K562 (cell line): ENCODE measurements at regions not wholly inside any gene's neighbourhood (a gene's known extent, or its start where the extent isn't known, plus 50 kb on each side); places are given as distances from the start of the nearest gene placed in this dataset.

ENCODE experiments used
- ATAC-seq: fragments of 200-7000 bp; cut with Tn5 transposase; 3 replicates; pipeline ENCODE4 v1.9.1; 2020; ENCODE audit warnings: moderate library complexity
- BruUV-seq: library from RNA; stranded (reverse); fragments of 400-500 nt; replicated peaks from 2 replicates; lab custom pipeline; 2021; lab: Mats Ljungman, UMichigan
- CTCF ChIA-PET: fragments of 300-600 bp; formaldehyde crosslinking; extraction: SDS; loops from one replicate; lab custom pipeline; 2021; ENCODE audit warnings: low intra/inter-chr PET ratio; lab: Yijun Ruan, JAX
- POLR2A ChIA-PET: fragments of 300-600, 350-650 bp; sonication (Branson Sonifier 250); formaldehyde crosslinking; extraction: SDS; loops from one replicate; lab custom pipeline; 2021; ENCODE audit warnings: antibody characterized with exemption, inconsistent platforms; lab: Yijun Ruan, JAX
- DNase-seq, 4 experiments: peaks; one replicate each; pipeline versions ENCODE4 v3.0.0 to v3.0.0-alpha.2; 2011 to 2018; ENCODE audit warnings: low spot score in 3 of 4, mixed read lengths in 3 of 4; ENCODE audit errors: extremely low read depth in 1 of 4
- FAIRE-seq: peaks from 2 replicates; lab custom pipeline; 2011; peaks lifted over from hg19 to GRCh38; lab: Jason Lieb, UNC
- H2AFZ ChIP-seq: 2 replicates; pipeline ENCODE4 v1.6.0; 2011; ENCODE audit warnings: low read depth, low read length, control low read depth, inconsistent platforms
- H3K27ac ChIP-seq: fragments of 200-600 bp; 3 replicates; pipeline ENCODE4 v1.8.0; 2011; ENCODE audit warnings: low read depth, mild to moderate bottlenecking, control low read depth, inconsistent platforms, low read length, moderate library complexity, mixed read lengths; ENCODE audit errors: extremely low read depth
- H3K27me3 ChIP-seq, 2 experiments: fragments of 300-600 bp in 1 of 2; 2 replicates in 1 of 2; 3 replicates in 1 of 2; pipeline versions ENCODE4 v1.6.0 to v1.8.0; 2011; ENCODE audit warnings: inconsistent platforms in 2 of 2, low read length in 2 of 2, mild to moderate bottlenecking in 1 of 2, mixed read lengths in 1 of 2, moderate library complexity in 1 of 2; ENCODE audit not compliant: control insufficient read depth in 2 of 2, insufficient read depth in 2 of 2
- H3K36me3 ChIP-seq: fragments of 300-600 bp; 3 replicates; pipeline ENCODE4 v1.8.0; 2011; ENCODE audit warnings: mild to moderate bottlenecking, low read length, inconsistent platforms; ENCODE audit not compliant: control insufficient read depth, insufficient read depth
- H3K4me1 ChIP-seq, 2 experiments: fragments of 200-600 bp in 1 of 2; replicated peaks in 1 of 2; 2 replicates in 1 of 2; 3 replicates in 1 of 2; pipeline versions ENCODE4 v1.5.1 to v1.8.0; 2011; ENCODE audit warnings: inconsistent platforms in 2 of 2, low read length in 2 of 2, mild to moderate bottlenecking in 1 of 2, mixed read lengths in 1 of 2, moderate library complexity in 1 of 2; ENCODE audit not compliant: control insufficient read depth in 2 of 2, insufficient read depth in 2 of 2
- H3K4me2 ChIP-seq: 2 replicates; pipeline ENCODE4 v1.6.1; 2011; ENCODE audit warnings: low read length, control low read depth, inconsistent platforms, mixed read lengths; ENCODE audit not compliant: insufficient read depth
- H3K4me3 ChIP-seq: fragments of 200-600 bp; sonication (generic), shearing (Covaris generic); 2 replicates; pipeline ENCODE4 v1.5.1; 2016; ENCODE audit warnings: control low read depth, inconsistent platforms
- H3K79me2 ChIP-seq: fragments of 200-600 bp; 3 replicates; pipeline ENCODE4 v1.8.0; 2011; ENCODE audit warnings: low read length, inconsistent platforms; ENCODE audit not compliant: control insufficient read depth, insufficient read depth
- H3K9ac ChIP-seq, 2 experiments: 2 replicates each; pipeline versions ENCODE4 v1.6.0 to v1.6.1; 2011; ENCODE audit warnings: low read depth in 2 of 2, low read length in 2 of 2, control low read depth in 1 of 2, inconsistent platforms in 1 of 2, mild to moderate bottlenecking in 1 of 2, mixed read lengths in 1 of 2; ENCODE audit not compliant: insufficient read depth in 1 of 2
- H3K9me1 ChIP-seq: one replicate; pipeline ENCODE4 v1.6.0; 2011; ENCODE audit warnings: inconsistent platforms, mild to moderate bottlenecking, low read length, moderate library complexity; ENCODE audit not compliant: control insufficient read depth, insufficient read depth
- H3K9me3 ChIP-seq: replicated peaks from 2 replicates; pipeline ENCODE4 v1.5.1; 2011; ENCODE audit warnings: low read depth, low read length, inconsistent platforms; ENCODE audit not compliant: control insufficient read depth, insufficient read depth
- H4K20me1 ChIP-seq: replicated peaks from 2 replicates; pipeline ENCODE4 v1.6.1; 2011; ENCODE audit warnings: low read length, inconsistent platforms, mixed read lengths; ENCODE audit not compliant: control insufficient read depth, insufficient read depth
- AFF4 ChIP-seq: sonication (generic); formaldehyde crosslinking; IDR thresholded peaks from 2 replicates; pipeline ENCODE4 v1.8.0; 2023; ENCODE audit warnings: mild to moderate bottlenecking, missing genetic modification reagents
- BACH1 ChIP-seq: fragments of 200-800 bp; sonication (Bioruptor generic); IDR thresholded peaks from 2 replicates; pipeline ENCODE4 v1.6.1; 2016; ENCODE audit warnings: missing genetic modification characterization, missing compliant biosample characterization
- OTX1 ChIP-seq: fragments of 450-650 bp; formaldehyde crosslinking; IDR thresholded peaks from 2 replicates; pipeline ENCODE4 v1.4.0; 2022; ENCODE audit warnings: mild to moderate bottlenecking
- POLR2AphosphoS2 ChIP-seq: IDR thresholded peaks from 2 replicates; pipeline ENCODE4 v1.6.1; 2012; ENCODE audit warnings: low read length, improper control_type of control experiment
- SMARCA5 ChIP-seq: fragments of 450-650 bp; IDR thresholded peaks from 2 replicates; pipeline ENCODE4 v1.6.1; 2016
- UBTF ChIP-seq, 2 experiments: IDR thresholded peaks; 2 replicates each; pipeline ENCODE4 v1.6.1; 2012; ENCODE audit warnings: improper control_type of control experiment in 2 of 2, low read depth in 2 of 2, low read length in 2 of 2, borderline replicate concordance in 1 of 2
- ZC3H11A ChIP-seq: IDR thresholded peaks from 2 replicates; pipeline ENCODE4 v1.6.1; 2012; ENCODE audit warnings: low read depth, low read length, improper control_type of control experiment
- in situ Hi-C: fragments of 300-500 bp; cut with MboI; formaldehyde crosslinking; loops from 4 replicates; pipeline ENCODE4 v1.15.0; 2018; ENCODE audit warnings: inconsistent platforms, mixed read lengths
- intact Hi-C: fragments of 100-400 bp; cut with micrococcal nuclease; formaldehyde crosslinking; loops from 2 replicates; pipeline ENCODE4 v1.14.2; 2022

GRCh38 chr4:53923921-53924320, 140.5 kb downstream of the CHIC2 start (continued):
- TF ChIP-seq UBTF (IDR thresholded peaks at IDR 0.05; ENCODE audit: borderline replicate concordance in 1 of 2, low read depth in 2 of 2, low read length in 2 of 2) (no peak), ZC3H11A (no peak), POLR2AphosphoS2 (no peak), BACH1 (no peak)

- no peak for ATAC-seq
- no peak for DNase-seq
- Histone ChIP-seq H3K79me2 (no peaks in the 10 kb centered on the region), H3K4me2 (no peak overlapping the region), H3K27ac (no peak overlapping the region), H3K9ac (no peak overlapping the region), H4K20me1 (no peaks in the 10 kb centered on the region), H3K9me3 (no peaks in the 10 kb centered on the region), H3K9me1 (no peaks in the 10 kb centered on the region), H3K4me1 (no peaks in the 10 kb centered on the region), H3K27me3 (peaks cover 0 to 24% of the 10 kb centered on the region in 2 experiments; a peak in 2 of 5 replicates), H2AFZ (no peak overlapping the region), H3K4me3 (no peak overlapping the region), H3K36me3 (no peaks in the 10 kb centered on the region)
- TF ChIP-seq SMARCA5 (no peak), OTX1 (CRISPR knock-in tag) (no peak), AFF4 (no peak)
- no peak for FAIRE-seq
- CTCF ChIA-PET, result no interaction called here
- intact Hi-C loops, result no loop called here
- in situ Hi-C loops, result no loop called here
- no TSS peak for BruUV-seq
- POLR2A ChIA-PET, result no interaction called here
Observed at GRCh38 chr4:53921856-53922255, 142.5 kb downstream of the CHIC2 start.
